GM12891 (cell line): ENCODE measurements at regions not wholly inside any gene's neighbourhood (a gene's known extent, or its start where the extent isn't known, plus 50 kb on each side); places are given as distances from the start of the nearest gene placed in this dataset.

Experiments
- PAX5 ChIP-seq: IDR thresholded peaks from 2 replicates; pipeline ENCODE4 v1.6.1; 2011; ENCODE audit warnings: low read length, moderate library complexity, mild to moderate bottlenecking; ENCODE audit not compliant: insufficient read depth, severe bottlenecking
- POLR2A ChIP-seq: IDR thresholded peaks from 2 replicates; pipeline ENCODE4 v1.6.1; 2011; ENCODE audit warnings: low read depth, low read length, control low read depth
- POLR2AphosphoS5 ChIP-seq: IDR thresholded peaks from 2 replicates; pipeline ENCODE4 v1.6.1; 2011; ENCODE audit warnings: low read depth, low read length, control low read depth
- POU2F2 ChIP-seq: IDR thresholded peaks from 2 replicates; pipeline ENCODE4 v1.6.1; 2011; ENCODE audit warnings: low read depth, mild to moderate bottlenecking, control low read depth, low read length, moderate library complexity
- SPI1 ChIP-seq: IDR thresholded peaks from 2 replicates; pipeline ENCODE4 v1.6.1; 2011; ENCODE audit warnings: low read depth, low read length, control low read depth
- TAF1 ChIP-seq: IDR thresholded peaks from 2 replicates; pipeline ENCODE4 v1.6.1; 2011; ENCODE audit warnings: low read depth, low read length, control low read depth

DNA sequence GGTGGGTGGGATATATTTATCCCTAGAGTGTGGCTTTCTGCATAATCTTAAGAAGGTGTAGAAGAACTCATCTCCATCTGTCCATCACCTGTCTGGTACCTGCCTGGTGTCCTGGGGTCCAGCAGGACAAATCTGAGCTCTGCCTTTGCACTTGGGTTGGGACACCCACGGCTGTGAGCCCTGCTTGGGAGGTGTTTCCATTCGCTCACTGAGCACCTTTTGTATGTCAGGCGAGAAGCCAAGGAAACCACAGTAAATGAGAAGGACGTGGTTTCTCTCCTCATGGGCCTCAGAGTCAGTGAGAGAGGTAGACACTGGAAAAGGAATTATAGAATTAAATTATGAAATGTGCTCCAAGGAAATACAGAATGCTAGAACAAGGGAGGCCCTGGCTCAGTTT is 555.9 kb downstream of the MIAT start:
- TF ChIP-seq POLR2A, result no peak
- TF ChIP-seq POLR2AphosphoS5, result no peak
- TF ChIP-seq TAF1, result no peak
- no peak for TF ChIP-seq SPI1
- no peak for TF ChIP-seq POU2F2
- TF ChIP-seq PAX5, result no peak
